ENCODE measurements at regions not wholly inside any gene's neighbourhood (a gene's known extent, or its start where the extent isn't known, plus 50 kb on each side); places are given as distances from the start of the nearest gene placed in this dataset.

DNA sequence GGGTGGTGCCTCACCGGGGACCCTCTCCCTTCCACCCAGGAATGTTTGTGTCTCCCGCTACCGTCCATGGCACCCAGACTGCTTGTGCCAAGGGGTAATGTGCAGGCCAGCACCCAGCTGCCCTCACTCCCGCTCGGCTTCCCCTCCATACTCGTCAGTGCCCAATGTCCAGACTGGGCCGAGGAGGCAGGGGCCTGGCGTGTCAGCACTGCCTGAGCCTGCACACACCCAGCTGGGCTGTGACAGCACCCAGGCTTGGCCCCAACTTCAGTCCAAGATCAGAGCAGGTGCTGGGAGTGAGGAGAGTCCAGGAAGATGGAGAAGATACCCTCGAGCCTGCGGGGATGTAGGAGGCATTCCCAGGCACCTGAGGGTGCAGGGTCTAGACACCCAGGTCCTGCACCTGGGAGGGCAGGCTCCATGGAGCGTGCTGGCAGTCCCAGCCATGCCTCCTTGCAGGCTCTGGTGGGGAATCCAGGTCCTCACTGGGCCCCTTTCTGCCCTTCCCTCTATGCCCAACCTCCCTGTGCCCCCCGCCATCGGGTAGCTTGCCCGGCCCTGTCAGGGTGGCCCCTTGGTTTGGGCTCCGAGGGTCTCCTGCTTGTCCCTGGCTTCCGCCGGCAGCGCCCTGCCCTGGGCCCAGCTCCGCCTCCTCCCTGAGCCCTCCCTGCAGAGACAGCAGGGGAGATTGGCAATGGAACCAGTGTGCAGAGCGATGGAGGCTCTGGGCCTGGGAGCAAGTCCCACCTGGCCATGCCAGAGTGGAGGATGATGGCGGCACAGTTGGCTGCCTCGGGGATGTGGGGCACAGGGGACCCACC, 250.8 kb upstream of the EDIL3 start:
- H3K36me3 Mint-ChIP-seq (ENCODE audit: unreplicated experiment) = no peaks in the 10 kb centered on the region
- no peak overlapping the region for H3K4me3 Mint-ChIP-seq (ENCODE audit: unreplicated experiment)
- no peak for DNase-seq
- H3K27ac Mint-ChIP-seq (ENCODE audit: unreplicated experiment) = no peak overlapping the region
- H3K27me3 Mint-ChIP-seq (ENCODE audit: unreplicated experiment) = no peaks in the 10 kb centered on the region
- no peaks in the 10 kb centered on the region for H3K4me1 Mint-ChIP-seq (ENCODE audit: low read depth, unreplicated experiment)
- TF ChIP-seq, protein P1, sequence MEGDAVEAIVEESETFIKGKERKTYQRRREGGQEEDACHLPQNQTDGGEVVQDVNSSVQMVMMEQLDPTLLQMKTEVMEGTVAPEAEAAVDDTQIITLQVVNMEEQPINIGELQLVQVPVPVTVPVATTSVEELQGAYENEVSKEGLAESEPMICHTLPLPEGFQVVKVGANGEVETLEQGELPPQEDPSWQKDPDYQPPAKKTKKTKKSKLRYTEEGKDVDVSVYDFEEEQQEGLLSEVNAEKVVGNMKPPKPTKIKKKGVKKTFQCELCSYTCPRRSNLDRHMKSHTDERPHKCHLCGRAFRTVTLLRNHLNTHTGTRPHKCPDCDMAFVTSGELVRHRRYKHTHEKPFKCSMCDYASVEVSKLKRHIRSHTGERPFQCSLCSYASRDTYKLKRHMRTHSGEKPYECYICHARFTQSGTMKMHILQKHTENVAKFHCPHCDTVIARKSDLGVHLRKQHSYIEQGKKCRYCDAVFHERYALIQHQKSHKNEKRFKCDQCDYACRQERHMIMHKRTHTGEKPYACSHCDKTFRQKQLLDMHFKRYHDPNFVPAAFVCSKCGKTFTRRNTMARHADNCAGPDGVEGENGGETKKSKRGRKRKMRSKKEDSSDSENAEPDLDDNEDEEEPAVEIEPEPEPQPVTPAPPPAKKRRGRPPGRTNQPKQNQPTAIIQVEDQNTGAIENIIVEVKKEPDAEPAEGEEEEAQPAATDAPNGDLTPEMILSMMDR (IDR thresholded peaks at IDR 0.05; ENCODE audit: partially characterized antibody, unreplicated experiment) = no peak
- no peaks in the 10 kb centered on the region for H3K9me3 Mint-ChIP-seq (ENCODE audit: unreplicated experiment)

DNA sequence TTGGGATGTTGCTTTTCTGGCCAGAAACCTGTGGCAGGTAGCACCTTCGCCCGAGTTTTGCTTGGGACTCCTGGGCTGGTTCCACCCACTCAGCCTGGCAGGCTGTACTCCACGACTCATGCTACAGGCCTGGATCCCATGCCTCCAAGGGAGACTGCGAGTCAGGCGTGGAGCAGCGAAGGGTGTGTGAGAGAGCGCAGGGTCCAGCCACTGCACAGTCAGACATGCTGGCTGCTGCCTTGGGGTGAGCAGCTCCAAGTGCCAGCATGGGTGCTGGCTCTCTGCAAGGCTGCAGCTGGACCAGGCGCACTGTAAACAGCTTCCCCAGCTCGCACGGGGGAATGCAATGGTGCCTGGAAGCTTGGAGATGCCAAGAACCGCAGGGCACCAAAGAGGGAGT, 249.6 kb upstream of the EDIL3 start:
- TF ChIP-seq, protein P1 (IDR thresholded peaks at IDR 0.05; ENCODE audit: partially characterized antibody, unreplicated experiment) = no peak
- no peak overlapping the region for H3K27ac Mint-ChIP-seq (ENCODE audit: unreplicated experiment)
- H3K4me3 Mint-ChIP-seq (ENCODE audit: unreplicated experiment) = no peak overlapping the region
- no peak for DNase-seq
- no peaks in the 10 kb centered on the region for H3K27me3 Mint-ChIP-seq (ENCODE audit: unreplicated experiment)
- no peaks in the 10 kb centered on the region for H3K36me3 Mint-ChIP-seq (ENCODE audit: unreplicated experiment)
- H3K4me1 Mint-ChIP-seq (ENCODE audit: low read depth, unreplicated experiment) = no peaks in the 10 kb centered on the region
- H3K9me3 Mint-ChIP-seq (ENCODE audit: unreplicated experiment) = no peaks in the 10 kb centered on the region

DNA sequence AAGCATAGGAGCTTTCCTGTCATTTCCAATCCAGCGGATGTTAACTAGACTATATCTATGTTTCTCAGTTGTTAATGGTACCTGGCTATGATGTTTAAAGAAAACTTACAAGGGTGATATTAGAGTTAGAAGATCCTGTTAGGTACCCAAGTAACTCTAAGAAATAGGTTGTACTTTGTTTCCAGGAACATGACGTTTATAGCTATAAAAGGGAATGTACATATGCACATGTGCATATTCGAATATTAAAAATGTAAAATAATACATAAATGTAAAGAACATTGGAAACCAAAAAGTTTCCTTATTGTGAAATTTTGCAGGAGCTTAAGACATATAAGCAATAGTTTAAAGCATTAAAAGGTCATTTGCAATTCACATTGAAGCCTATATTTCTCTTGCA, 247.7 kb upstream of the EDIL3 start:
- H3K27ac Mint-ChIP-seq (ENCODE audit: unreplicated experiment) = no peak overlapping the region
- H3K9me3 Mint-ChIP-seq (ENCODE audit: unreplicated experiment) = no peaks in the 10 kb centered on the region
- TF ChIP-seq, protein P1 (IDR thresholded peaks at IDR 0.05; ENCODE audit: partially characterized antibody, unreplicated experiment) = no peak
- no peaks in the 10 kb centered on the region for H3K4me1 Mint-ChIP-seq (ENCODE audit: low read depth, unreplicated experiment)
- no peak overlapping the region for H3K4me3 Mint-ChIP-seq (ENCODE audit: unreplicated experiment)
- no peaks in the 10 kb centered on the region for H3K36me3 Mint-ChIP-seq (ENCODE audit: unreplicated experiment)
- H3K27me3 Mint-ChIP-seq (ENCODE audit: unreplicated experiment) = no peaks in the 10 kb centered on the region
- DNase-seq = no peak

DNA sequence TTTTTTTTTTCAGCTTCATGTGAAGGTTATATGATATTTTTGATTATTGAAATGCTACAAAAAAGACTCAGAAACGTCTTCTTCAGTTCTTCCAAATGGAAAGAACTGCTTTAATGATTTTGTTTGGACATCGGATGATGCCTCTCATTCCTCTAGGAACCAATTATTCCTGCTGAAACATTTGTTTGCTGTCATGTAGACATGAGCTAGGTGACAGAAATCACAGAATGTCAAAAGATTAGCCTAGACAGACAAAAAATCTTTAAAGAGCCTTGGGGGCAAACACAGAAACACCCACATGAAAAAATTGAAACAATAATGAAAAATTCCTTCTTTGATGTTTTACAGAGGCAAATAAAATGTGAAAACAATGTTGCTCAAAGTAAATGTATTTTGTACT, 244.2 kb upstream of the EDIL3 start:
- H3K27me3 Mint-ChIP-seq (ENCODE audit: unreplicated experiment) = no peaks in the 10 kb centered on the region
- no peak overlapping the region for H3K27ac Mint-ChIP-seq (ENCODE audit: unreplicated experiment)
- TF ChIP-seq, protein P1 (IDR thresholded peaks at IDR 0.05; ENCODE audit: partially characterized antibody, unreplicated experiment) = no peak
- H3K4me1 Mint-ChIP-seq (ENCODE audit: low read depth, unreplicated experiment) = no peaks in the 10 kb centered on the region
- H3K9me3 Mint-ChIP-seq (ENCODE audit: unreplicated experiment) = no peaks in the 10 kb centered on the region
- DNase-seq = no peak
- H3K36me3 Mint-ChIP-seq (ENCODE audit: unreplicated experiment) = no peaks in the 10 kb centered on the region
- H3K4me3 Mint-ChIP-seq (ENCODE audit: unreplicated experiment) = no peak overlapping the region

DNA sequence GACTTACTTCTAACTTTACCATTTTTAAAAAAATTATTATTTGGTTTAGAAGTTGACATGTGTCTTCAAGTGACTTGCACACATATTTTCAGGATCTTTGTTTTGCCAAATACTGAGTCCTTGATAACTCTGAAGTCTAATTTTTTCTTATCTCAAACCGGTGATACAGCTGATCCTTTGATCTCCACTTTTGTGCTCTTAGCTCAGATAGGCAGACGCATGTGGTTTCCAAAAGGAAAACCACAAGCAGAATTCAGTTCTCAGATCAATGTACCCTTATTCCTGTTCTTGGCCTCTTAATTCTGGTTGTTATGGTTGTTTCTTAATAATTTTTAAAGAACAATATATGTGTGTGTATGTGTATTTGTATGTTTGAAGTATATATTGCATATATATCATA, 238.3 kb upstream of the EDIL3 start:
- H3K27me3 Mint-ChIP-seq (ENCODE audit: unreplicated experiment) = no peaks in the 10 kb centered on the region
- H3K9me3 Mint-ChIP-seq (ENCODE audit: unreplicated experiment) = no peaks in the 10 kb centered on the region
- H3K36me3 Mint-ChIP-seq (ENCODE audit: unreplicated experiment) = no peaks in the 10 kb centered on the region
- peaks cover 4% of the 10 kb centered on the region for H3K4me1 Mint-ChIP-seq (ENCODE audit: low read depth, unreplicated experiment)
- H3K4me3 Mint-ChIP-seq (ENCODE audit: unreplicated experiment) = no peak overlapping the region
- no peak overlapping the region for H3K27ac Mint-ChIP-seq (ENCODE audit: unreplicated experiment)
- DNase-seq = no peak
- TF ChIP-seq, protein P1 (IDR thresholded peaks at IDR 0.05; ENCODE audit: partially characterized antibody, unreplicated experiment) = no peak

Measured in glutamatergic neuron (in vitro differentiated cells).